ENCODE measurements at regions not wholly inside any gene's neighbourhood (a gene's known extent, or its start where the extent isn't known, plus 50 kb on each side); places are given as distances from the start of the nearest gene placed in this dataset.

DNA sequence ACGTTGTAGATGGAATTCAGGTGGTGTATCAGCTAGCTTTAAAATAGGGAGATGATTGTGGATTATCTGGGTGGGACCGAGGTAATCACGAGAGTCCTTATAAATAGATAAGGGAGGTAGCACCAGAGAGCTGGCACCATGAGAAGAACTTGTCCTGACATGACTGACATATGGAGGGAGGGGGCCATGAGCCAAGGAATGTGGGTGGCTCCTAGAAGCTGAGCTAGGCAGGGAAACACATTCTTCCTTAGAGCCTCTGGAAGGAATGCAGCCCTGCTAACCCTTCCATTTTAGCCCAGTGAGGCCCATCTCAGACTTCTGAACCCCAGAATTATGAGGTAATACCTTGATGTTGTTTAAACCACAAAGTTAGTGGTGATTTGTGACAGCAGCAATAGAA lies 321.1 kb upstream of the SULF2 start:
- Histone ChIP-seq H3K79me1 (ENCODE audit: low read length) (no peaks in the 10 kb centered on the region), H2AFZ (ENCODE audit: insufficient read depth, low read length, poor library complexity) (no peak overlapping the region), H3K9ac (ENCODE audit: low read length) (no peak overlapping the region), H3K4me3 (ENCODE audit: low read depth, low read length) (no peak overlapping the region), H2BK12ac (ENCODE audit: low read length) (no peak overlapping the region), H3K36me3 (ENCODE audit: control insufficient read depth in 1 of 2, insufficient read depth in 2 of 2, low read length in 2 of 2) (no peaks in the 10 kb centered on the region), H3K79me2 (ENCODE audit: control insufficient read depth, insufficient read depth, low read length, poor library complexity) (no peaks in the 10 kb centered on the region), H3K4ac (ENCODE audit: low read depth, low read length) (no peak overlapping the region), H3K27ac (ENCODE audit: low read depth, low read length) (no peak overlapping the region), H3K9me3 (ENCODE audit: insufficient read depth, low read depth, low read length) (peaks cover 7% of the 10 kb centered on the region), H3K14ac (ENCODE audit: low read length) (no peak overlapping the region), H3K27me3 (ENCODE audit: insufficient read depth, low read length) (no peaks in the 10 kb centered on the region), H3K4me1 (ENCODE audit: control insufficient read depth in 1 of 2, insufficient read depth in 2 of 2, low read length in 2 of 2) (no peaks in the 10 kb centered on the region), H2BK5ac (ENCODE audit: low read depth, low read length, poor library complexity) (no peak overlapping the region), H2AK5ac (ENCODE audit: low read length) (no peak overlapping the region), H3K18ac (ENCODE audit: low read length) (no peak overlapping the region), H2BK120ac (ENCODE audit: insufficient read depth, low read length, poor library complexity) (no peak overlapping the region), H4K8ac (ENCODE audit: low read depth, low read length) (no peak overlapping the region), H4K12ac (ENCODE audit: low read depth, low read length) (no peak overlapping the region), H4K91ac (ENCODE audit: low read depth, low read length) (no peak overlapping the region), H3K4me2 (ENCODE audit: low read length) (no peak overlapping the region), H3K23ac (ENCODE audit: low read length) (no peak overlapping the region)
- no peak for DNase-seq
- no CpG with 5 or more reads among the region's 3 CpGs for WGBS (ENCODE audit: extremely low coverage, insufficient coverage, insufficient read length)

DNA sequence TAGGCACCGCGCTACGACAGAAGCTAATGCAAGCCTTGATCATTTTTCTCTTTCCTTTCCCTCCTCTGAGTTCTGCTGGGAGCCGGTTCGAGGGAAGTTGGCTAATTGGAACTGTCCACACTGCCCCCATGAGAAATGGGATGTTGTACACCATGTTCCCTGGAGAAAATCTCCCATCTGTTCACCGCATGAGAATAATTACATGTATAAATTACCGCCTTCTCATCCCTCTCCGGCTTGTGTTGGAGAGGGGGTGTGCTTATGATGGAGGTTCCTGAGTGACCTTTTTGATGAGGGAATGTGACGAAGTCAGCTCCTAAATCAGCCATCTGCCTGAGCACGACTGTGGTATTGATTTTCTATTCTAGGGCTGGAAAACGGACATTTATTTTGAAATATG lies 320.2 kb upstream of the SULF2 start:
- Histone ChIP-seq H2BK120ac (ENCODE audit: insufficient read depth, low read length, poor library complexity) (no peak overlapping the region), H3K18ac (ENCODE audit: low read length) (no peak overlapping the region), H4K8ac (ENCODE audit: low read depth, low read length) (no peak overlapping the region), H4K12ac (ENCODE audit: low read depth, low read length) (no peak overlapping the region), H4K91ac (ENCODE audit: low read depth, low read length) (no peak overlapping the region), H3K27me3 (ENCODE audit: insufficient read depth, low read length) (no peaks in the 10 kb centered on the region), H2BK5ac (ENCODE audit: low read depth, low read length, poor library complexity) (no peak overlapping the region), H2AK5ac (ENCODE audit: low read length) (no peak overlapping the region), H3K9ac (ENCODE audit: low read length) (no peak overlapping the region), H3K4me1 (ENCODE audit: control insufficient read depth in 1 of 2, insufficient read depth in 2 of 2, low read length in 2 of 2) (no peaks in the 10 kb centered on the region), H3K23ac (ENCODE audit: low read length) (no peak overlapping the region), H2BK12ac (ENCODE audit: low read length) (no peak overlapping the region), H3K36me3 (ENCODE audit: control insufficient read depth in 1 of 2, insufficient read depth in 2 of 2, low read length in 2 of 2) (no peaks in the 10 kb centered on the region), H3K4me2 (ENCODE audit: low read length) (no peak overlapping the region), H3K4me3 (ENCODE audit: low read depth, low read length) (no peak overlapping the region), H3K79me2 (ENCODE audit: control insufficient read depth, insufficient read depth, low read length, poor library complexity) (no peaks in the 10 kb centered on the region), H3K27ac (ENCODE audit: low read depth, low read length) (no peak overlapping the region), H3K14ac (ENCODE audit: low read length) (no peak overlapping the region), H2AFZ (ENCODE audit: insufficient read depth, low read length, poor library complexity) (no peak overlapping the region), H3K9me3 (ENCODE audit: insufficient read depth, low read depth, low read length) (peaks cover 7% of the 10 kb centered on the region), H3K4ac (ENCODE audit: low read depth, low read length) (no peak overlapping the region), H3K79me1 (ENCODE audit: low read length) (no peaks in the 10 kb centered on the region)
- no peak for DNase-seq
- no CpG with 5 or more reads among the region's 11 CpGs for WGBS (ENCODE audit: extremely low coverage, insufficient coverage, insufficient read length)

- Histone ChIP-seq H4K91ac (ENCODE audit: low read depth, low read length) (no peak overlapping the region), H3K4me3 (ENCODE audit: low read depth, low read length) (no peak overlapping the region), H2BK5ac (ENCODE audit: low read depth, low read length, poor library complexity) (no peak overlapping the region), H3K4ac (ENCODE audit: low read depth, low read length) (no peak overlapping the region), H3K79me1 (ENCODE audit: low read length) (no peaks in the 10 kb centered on the region), H3K4me2 (ENCODE audit: low read length) (no peak overlapping the region), H3K18ac (ENCODE audit: low read length) (no peak overlapping the region), H3K79me2 (ENCODE audit: control insufficient read depth, insufficient read depth, low read length, poor library complexity) (no peaks in the 10 kb centered on the region), H3K27ac (ENCODE audit: low read depth, low read length) (no peak overlapping the region), H3K9me3 (ENCODE audit: insufficient read depth, low read depth, low read length) (peaks cover 7% of the 10 kb centered on the region), H2AFZ (ENCODE audit: insufficient read depth, low read length, poor library complexity) (no peak overlapping the region), H3K36me3 (ENCODE audit: control insufficient read depth in 1 of 2, insufficient read depth in 2 of 2, low read length in 2 of 2) (no peaks in the 10 kb centered on the region), H3K14ac (ENCODE audit: low read length) (no peak overlapping the region), H2BK120ac (ENCODE audit: insufficient read depth, low read length, poor library complexity) (no peak overlapping the region), H4K12ac (ENCODE audit: low read depth, low read length) (no peak overlapping the region), H3K23ac (ENCODE audit: low read length) (no peak overlapping the region), H3K9ac (ENCODE audit: low read length) (no peak overlapping the region), H4K8ac (ENCODE audit: low read depth, low read length) (no peak overlapping the region), H2AK5ac (ENCODE audit: low read length) (no peak overlapping the region), H3K27me3 (ENCODE audit: insufficient read depth, low read length) (no peaks in the 10 kb centered on the region), H2BK12ac (ENCODE audit: low read length) (no peak overlapping the region), H3K4me1 (ENCODE audit: control insufficient read depth in 1 of 2, insufficient read depth in 2 of 2, low read length in 2 of 2) (no peaks in the 10 kb centered on the region)
- no CpG with 5 or more reads among the region's 11 CpGs for WGBS (ENCODE audit: extremely low coverage, insufficient coverage, insufficient read length)
- DNase-seq = no peak
These were observed 317.8 kb upstream of the SULF2 start for GRCh38 chr20:48102931-48103660.

GRCh38 chr20:48102076-48102787 lies 317.0 kb upstream of the SULF2 start:
- H3K9ac ChIP-seq (ENCODE audit: low read length) = no peak overlapping the region
- no peak overlapping the region for H3K4me2 ChIP-seq (ENCODE audit: low read length)
- no peaks in the 10 kb centered on the region for H3K79me2 ChIP-seq (ENCODE audit: control insufficient read depth, insufficient read depth, low read length, poor library complexity)
- H2BK12ac ChIP-seq (ENCODE audit: low read length) = no peak overlapping the region
- H3K4me1 ChIP-seq (ENCODE audit: control insufficient read depth in 1 of 2, insufficient read depth in 2 of 2, low read length in 2 of 2) = no peaks in the 10 kb centered on the region
- peaks cover 7% of the 10 kb centered on the region for H3K9me3 ChIP-seq (ENCODE audit: insufficient read depth, low read depth, low read length)
- no peak overlapping the region for H2AK5ac ChIP-seq (ENCODE audit: low read length)
- H4K12ac ChIP-seq (ENCODE audit: low read depth, low read length) = no peak overlapping the region
- no peak overlapping the region for H2BK120ac ChIP-seq (ENCODE audit: insufficient read depth, low read length, poor library complexity)
- peak; percentile 26 to 51 for DNase-seq
- no peak overlapping the region for H3K27ac ChIP-seq (ENCODE audit: low read depth, low read length)
- no peak overlapping the region for H3K14ac ChIP-seq (ENCODE audit: low read length)
- no peak overlapping the region for H3K18ac ChIP-seq (ENCODE audit: low read length)
- H3K79me1 ChIP-seq (ENCODE audit: low read length) = no peaks in the 10 kb centered on the region
- no peak overlapping the region for H4K91ac ChIP-seq (ENCODE audit: low read depth, low read length)
- no peak overlapping the region for H2BK5ac ChIP-seq (ENCODE audit: low read depth, low read length, poor library complexity)
- no CpG with 5 or more reads among the region's 11 CpGs for WGBS (ENCODE audit: extremely low coverage, insufficient coverage, insufficient read length)
- no peak overlapping the region for H3K4ac ChIP-seq (ENCODE audit: low read depth, low read length)
- no peak overlapping the region for H3K23ac ChIP-seq (ENCODE audit: low read length)
- no peaks in the 10 kb centered on the region for H3K36me3 ChIP-seq (ENCODE audit: control insufficient read depth in 1 of 2, insufficient read depth in 2 of 2, low read length in 2 of 2)
- no peaks in the 10 kb centered on the region for H3K27me3 ChIP-seq (ENCODE audit: insufficient read depth, low read length)
- H4K8ac ChIP-seq (ENCODE audit: low read depth, low read length) = no peak overlapping the region
- H3K4me3 ChIP-seq (ENCODE audit: low read depth, low read length) = no peak overlapping the region
- no peak overlapping the region for H2AFZ ChIP-seq (ENCODE audit: insufficient read depth, low read length, poor library complexity)
